Stimulated activated naive CD8-positive, alpha-beta T cell treated with anti-CD3 and anti-CD28 coated beads, Interleukin-15, Interleukin-2, amounts not matched to agents 100 U/mL and 50 U/mL, for 24 hours (primary cell): ENCODE measurements at regions not wholly inside any gene's neighbourhood (a gene's known extent, or its start where the extent isn't known, plus 50 kb on each side); places are given as distances from the start of the nearest gene placed in this dataset.

ENCODE experiments used
- ATAC-seq: fragments of 150-1000 bp; cut with Tn5 transposase; one replicate; pipeline ENCODE4 v1.10.0; 2021
- DNase-seq: peaks from one replicate; pipeline ENCODE4 v3.0.0; 2021

DNA sequence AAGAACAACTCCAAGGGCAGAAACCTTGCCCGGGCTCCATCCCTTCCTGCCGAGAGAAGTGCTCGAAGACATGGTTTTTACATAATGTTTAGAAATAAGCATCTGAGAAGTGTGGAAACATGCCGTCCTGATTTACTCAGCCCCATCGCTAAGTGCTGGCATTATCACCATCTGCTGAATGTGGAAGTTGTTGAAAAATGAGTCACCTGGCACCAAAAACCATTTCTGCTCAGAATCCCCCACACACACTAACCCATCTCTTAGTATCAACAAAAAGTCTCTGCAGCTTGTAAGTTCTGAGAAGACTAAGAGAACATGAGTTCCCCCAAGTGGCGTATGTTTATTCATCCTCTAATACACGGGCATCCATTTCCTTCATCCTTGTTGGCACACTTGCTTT is 51.0 kb upstream of the ARL8B start:
- DNase-seq (no peak), ATAC-seq (peak; percentile 68)

DNA sequence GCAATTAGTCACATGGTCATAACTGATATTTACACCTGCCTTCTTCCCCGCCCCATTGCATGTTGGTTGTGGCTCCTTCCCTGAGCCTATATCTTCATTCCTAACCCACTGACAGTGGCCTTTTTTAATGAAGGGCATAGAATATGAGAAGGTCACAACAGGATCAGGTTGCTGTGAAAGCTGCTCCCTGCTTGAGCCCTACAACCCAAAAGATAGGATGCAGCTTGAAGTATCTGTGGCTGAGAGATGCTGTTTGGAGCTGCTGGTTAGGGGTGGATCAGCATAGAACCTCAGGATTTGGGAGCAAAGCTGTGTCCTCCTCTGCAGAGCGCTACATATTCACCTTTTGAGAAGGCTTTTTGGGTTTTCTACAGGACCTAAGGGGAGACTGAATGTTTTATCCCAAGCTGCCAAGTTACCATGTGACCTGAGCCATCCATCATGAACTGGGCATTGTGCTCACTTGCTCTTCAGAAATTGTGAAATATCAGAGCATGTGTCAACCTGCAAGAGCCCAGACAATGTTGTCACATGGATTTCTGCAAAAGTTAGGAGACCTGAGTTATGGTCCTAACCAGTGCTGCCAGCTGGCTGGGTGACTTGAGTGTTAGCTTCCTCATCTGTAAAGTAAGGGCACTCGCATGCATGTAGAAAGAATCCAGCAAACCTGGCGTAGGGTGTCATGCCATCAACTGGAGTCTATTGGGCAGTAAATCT is 49.8 kb upstream of the ARL8B start:
- DNase-seq (no peak), ATAC-seq (no peak)
